GM10266 (cell line): ENCODE measurements at regions not wholly inside any gene's neighbourhood (a gene's known extent, or its start where the extent isn't known, plus 50 kb on each side); places are given as distances from the start of the nearest gene placed in this dataset.

Source experiments
- DNase-seq: peaks from one replicate; pipeline ENCODE4 v3.0.0; 2012; ENCODE audit errors: extremely low spot score
- TF ChIP-seq, protein P1 (sequence below): IDR thresholded peaks from 2 replicates; pipeline ENCODE4 v1.5.1; 2012; ENCODE audit warnings: mild to moderate bottlenecking, low read depth; ENCODE audit not compliant: control insufficient read depth, insufficient read depth; ENCODE audit errors: missing control alignments

- DNase-seq: no peak
- TF ChIP-seq, protein P1, sequence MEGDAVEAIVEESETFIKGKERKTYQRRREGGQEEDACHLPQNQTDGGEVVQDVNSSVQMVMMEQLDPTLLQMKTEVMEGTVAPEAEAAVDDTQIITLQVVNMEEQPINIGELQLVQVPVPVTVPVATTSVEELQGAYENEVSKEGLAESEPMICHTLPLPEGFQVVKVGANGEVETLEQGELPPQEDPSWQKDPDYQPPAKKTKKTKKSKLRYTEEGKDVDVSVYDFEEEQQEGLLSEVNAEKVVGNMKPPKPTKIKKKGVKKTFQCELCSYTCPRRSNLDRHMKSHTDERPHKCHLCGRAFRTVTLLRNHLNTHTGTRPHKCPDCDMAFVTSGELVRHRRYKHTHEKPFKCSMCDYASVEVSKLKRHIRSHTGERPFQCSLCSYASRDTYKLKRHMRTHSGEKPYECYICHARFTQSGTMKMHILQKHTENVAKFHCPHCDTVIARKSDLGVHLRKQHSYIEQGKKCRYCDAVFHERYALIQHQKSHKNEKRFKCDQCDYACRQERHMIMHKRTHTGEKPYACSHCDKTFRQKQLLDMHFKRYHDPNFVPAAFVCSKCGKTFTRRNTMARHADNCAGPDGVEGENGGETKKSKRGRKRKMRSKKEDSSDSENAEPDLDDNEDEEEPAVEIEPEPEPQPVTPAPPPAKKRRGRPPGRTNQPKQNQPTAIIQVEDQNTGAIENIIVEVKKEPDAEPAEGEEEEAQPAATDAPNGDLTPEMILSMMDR: no peak
Observed at GRCh38 chr17:77885678-77886386, 72.7 kb upstream of the TNRC6C start.

GRCh38 chr17:77886387-77886728 is 72.1 kb upstream of the TNRC6C start:
- DNase-seq: no peak
- TF ChIP-seq, protein P1: no peak

DNA sequence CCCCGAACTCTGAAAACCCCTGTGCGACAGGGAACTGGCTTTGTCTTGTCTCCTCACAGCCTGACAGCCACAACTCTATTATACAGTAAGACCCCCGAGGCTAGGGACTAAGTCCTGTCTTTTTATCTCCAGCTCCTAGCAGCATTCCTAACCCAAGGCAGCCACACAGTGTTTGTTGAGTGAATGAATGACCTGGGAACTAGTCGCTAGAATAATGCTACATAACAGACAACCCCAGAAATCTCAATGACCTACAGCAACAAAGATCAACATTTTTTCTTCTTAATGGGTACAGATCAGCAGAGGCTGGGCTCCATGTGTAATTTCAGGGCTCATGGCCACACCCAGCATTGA is 71.4 kb upstream of the TNRC6C start:
- DNase-seq: no peak
- TF ChIP-seq, protein P1: no peak

GRCh38 chr17:77887464-77888241 is 70.8 kb upstream of the TNRC6C start:
- no peak for DNase-seq
- TF ChIP-seq, protein P1: no peak

- TF ChIP-seq, protein P1: no peak
- DNase-seq: no peak
Observed at GRCh38 chr17:77888242-77889134, 70.0 kb upstream of the TNRC6C start.

DNA sequence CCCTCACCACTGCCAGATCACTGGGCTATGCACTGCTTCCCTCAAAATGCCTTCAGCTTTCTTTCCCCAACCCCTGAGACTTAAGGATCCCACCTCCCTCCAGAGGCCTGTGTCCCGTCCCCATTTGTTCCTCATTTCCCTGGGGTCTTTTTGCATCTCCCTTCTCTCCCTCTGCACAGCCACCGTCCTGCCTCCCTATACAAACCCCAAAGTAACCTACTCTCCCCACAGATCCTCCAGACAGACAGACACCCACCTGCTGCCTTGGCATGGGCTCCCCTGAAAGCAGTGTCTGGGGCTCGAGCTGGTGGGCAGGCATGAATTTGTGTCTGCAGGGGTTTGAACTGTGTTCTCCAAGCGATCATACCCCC is 69.4 kb upstream of the TNRC6C start:
- no peak for DNase-seq

More for the DNA sequence above, 69.4 kb upstream of the TNRC6C start:
- TF ChIP-seq, protein P1: no peak
